Effector memory CD4-positive, alpha-beta T cell (primary cell): ENCODE measurements at regions not wholly inside any gene's neighbourhood (a gene's known extent, or its start where the extent isn't known, plus 50 kb on each side); places are given as distances from the start of the nearest gene placed in this dataset.

Experiments used
- DNase-seq, 3 donors: peaks; one replicate each; pipeline ENCODE4 v3.0.0-alpha.2; 2020
- H3K27ac ChIP-seq: 2 replicates; pipeline ENCODE4 v1.7.0; 2013; ENCODE audit warnings: mild to moderate bottlenecking, low read length, moderate library complexity; ENCODE audit not compliant: insufficient read depth, poor library complexity, severe bottlenecking
- H3K27me3 ChIP-seq: replicated peaks from 2 replicates; pipeline ENCODE4 v1.7.0; 2013; ENCODE audit warnings: mild to moderate bottlenecking, low read length; ENCODE audit not compliant: insufficient read depth, control insufficient read depth, poor library complexity, severe bottlenecking
- H3K36me3 ChIP-seq: 2 replicates; pipeline ENCODE4 v1.7.0; 2013; ENCODE audit warnings: mild to moderate bottlenecking, low read length, moderate library complexity; ENCODE audit not compliant: control insufficient read depth, insufficient read depth
- H3K4me1 ChIP-seq: 2 replicates; pipeline ENCODE4 v1.7.0; 2013; ENCODE audit warnings: low read length, mild to moderate bottlenecking; ENCODE audit not compliant: control insufficient read depth, insufficient read depth, poor library complexity, severe bottlenecking
- H3K4me3 ChIP-seq: 2 replicates; pipeline ENCODE4 v1.7.0; 2013; ENCODE audit warnings: low read length, low read depth, mild to moderate bottlenecking; ENCODE audit not compliant: insufficient read depth, poor library complexity, severe bottlenecking
- H3K9me3 ChIP-seq: 2 replicates; pipeline ENCODE4 v1.7.0; 2013; ENCODE audit warnings: mild to moderate bottlenecking, low read length, moderate library complexity; ENCODE audit not compliant: control insufficient read depth

DNA sequence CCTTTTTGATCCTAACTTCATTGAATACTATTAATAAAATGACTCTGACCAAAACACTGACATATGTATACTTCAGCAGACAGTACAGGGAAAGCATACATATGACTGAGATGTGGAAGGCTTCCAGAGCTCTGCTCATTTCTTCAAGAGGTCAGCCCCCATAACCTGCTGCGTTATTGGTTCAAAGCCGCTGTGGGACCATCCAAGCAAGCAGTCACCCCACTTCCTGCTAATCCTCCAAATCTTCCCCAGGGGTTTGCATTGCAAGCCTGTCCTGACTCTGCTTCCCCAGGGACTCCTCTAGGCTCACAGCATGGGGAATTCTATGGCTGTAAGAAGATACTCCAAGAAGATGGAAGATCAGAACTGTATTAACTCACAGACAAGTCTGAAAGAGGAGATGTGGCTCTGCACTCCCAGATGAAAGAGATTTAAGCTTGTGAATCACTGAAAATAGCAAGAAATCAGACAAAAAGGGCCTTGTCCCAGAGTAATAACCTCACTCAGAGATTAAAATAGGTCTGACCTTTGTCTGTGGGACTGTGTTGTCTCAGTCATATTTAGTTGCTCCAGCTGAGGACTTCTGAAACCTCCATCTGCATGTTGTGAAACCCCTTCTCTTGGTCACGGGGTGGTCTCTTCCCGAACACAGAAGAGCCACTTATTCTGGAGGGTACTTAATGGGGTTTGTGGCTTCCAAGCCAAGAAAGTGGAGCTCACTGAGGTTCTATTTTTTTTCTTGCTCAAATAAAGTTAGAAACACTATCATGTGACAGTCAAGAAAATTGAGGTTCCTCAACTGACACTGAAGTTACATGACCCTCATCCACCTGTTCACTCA, 101.5 kb upstream of the MARCKS start:
- Histone ChIP-seq H3K27ac (no peak overlapping the region), H3K27me3 (no peaks in the 10 kb centered on the region), H3K4me3 (no peak overlapping the region), H3K4me1 (no peaks in the 10 kb centered on the region), H3K9me3 (no peaks in the 10 kb centered on the region), H3K36me3 (no peaks in the 10 kb centered on the region)
- no peak for DNase-seq

DNA sequence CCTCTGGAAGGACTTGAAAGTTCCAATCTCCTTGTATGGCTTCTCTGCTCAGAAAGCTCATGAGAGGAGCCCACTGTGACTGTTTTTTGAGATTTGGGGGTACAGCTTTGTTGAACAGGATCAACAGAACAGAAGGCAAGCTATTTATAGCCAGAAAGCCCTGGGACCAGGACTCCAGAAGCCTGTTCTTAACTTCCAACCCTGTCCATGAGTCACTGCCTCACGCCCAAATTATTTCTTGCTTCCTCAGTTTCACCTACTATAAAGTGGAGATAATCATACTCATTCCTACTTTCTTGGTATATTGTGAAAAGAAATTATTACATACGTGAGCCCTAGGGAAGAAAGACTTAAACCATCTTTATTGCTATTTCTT, 100.9 kb upstream of the MARCKS start:
- DNase-seq: no peak
- Histone ChIP-seq H3K9me3 (no peaks in the 10 kb centered on the region), H3K4me3 (no peak overlapping the region), H3K36me3 (no peaks in the 10 kb centered on the region), H3K27me3 (no peaks in the 10 kb centered on the region), H3K27ac (no peak overlapping the region), H3K4me1 (no peaks in the 10 kb centered on the region)

DNA sequence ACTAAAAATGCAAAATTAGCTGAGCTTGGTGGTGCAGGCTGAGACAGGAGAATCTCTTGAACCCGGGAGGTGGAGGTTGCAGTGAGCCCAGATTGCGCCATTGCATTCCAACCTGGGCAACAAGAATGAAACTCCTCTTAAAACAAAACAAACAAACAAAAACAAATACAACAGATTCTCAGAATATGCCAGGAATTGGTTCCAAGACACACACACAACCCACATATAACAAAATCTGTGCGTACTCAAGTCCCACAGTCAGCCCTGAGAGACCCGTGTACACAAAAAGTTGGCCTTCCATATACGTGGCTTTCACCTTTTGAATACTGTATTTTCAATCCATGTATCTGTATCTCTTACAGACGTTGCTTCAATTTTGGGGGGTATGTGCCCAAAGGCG, 98.9 kb upstream of the MARCKS start:
- H3K4me1 ChIP-seq: no peaks in the 10 kb centered on the region
- no peaks in the 10 kb centered on the region for H3K36me3 ChIP-seq
- no peak for DNase-seq
- H3K27me3 ChIP-seq: no peaks in the 10 kb centered on the region
- no peak overlapping the region for H3K27ac ChIP-seq
- no peak overlapping the region for H3K4me3 ChIP-seq
- no peaks in the 10 kb centered on the region for H3K9me3 ChIP-seq

DNA sequence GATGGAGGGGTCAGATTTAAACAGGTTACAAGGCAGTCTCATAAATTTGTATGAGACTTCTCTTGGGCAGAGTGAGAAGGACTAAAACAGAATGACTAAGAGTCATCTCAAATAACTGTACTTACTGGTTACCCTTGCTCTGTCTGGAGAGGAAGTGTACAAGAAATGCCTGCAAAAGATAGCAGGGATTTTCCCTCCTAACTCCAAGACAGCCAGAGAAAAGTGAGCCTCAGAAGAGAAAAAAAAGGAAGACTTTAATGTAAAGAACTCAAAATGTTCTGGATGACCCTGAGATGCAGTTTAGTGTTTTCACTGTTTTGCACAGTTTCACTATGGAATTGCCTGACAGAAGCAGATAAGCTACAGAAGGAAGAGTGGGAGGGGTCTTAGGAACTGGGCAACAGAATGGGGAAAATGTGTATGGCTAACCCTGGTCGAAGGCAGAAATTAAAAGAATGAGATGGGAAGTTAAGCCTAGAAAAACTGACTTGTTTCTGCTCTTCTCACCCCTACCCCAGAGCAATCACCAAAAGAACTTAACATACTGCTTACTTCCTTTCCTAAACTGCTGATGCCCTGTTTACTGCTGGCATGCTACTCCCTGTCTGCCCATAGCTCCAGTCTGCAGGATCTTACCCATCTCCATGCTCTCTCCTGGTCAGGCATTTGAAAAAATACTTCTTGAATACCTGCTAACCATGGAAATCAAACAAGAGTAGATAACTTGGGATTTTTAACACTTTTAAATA, 98.1 kb upstream of the MARCKS start:
- Histone ChIP-seq H3K27me3 (no peaks in the 10 kb centered on the region), H3K36me3 (no peaks in the 10 kb centered on the region), H3K4me3 (no peak overlapping the region), H3K27ac (no peak overlapping the region), H3K4me1 (no peaks in the 10 kb centered on the region), H3K9me3 (no peaks in the 10 kb centered on the region)
- DNase-seq: no peak

DNA sequence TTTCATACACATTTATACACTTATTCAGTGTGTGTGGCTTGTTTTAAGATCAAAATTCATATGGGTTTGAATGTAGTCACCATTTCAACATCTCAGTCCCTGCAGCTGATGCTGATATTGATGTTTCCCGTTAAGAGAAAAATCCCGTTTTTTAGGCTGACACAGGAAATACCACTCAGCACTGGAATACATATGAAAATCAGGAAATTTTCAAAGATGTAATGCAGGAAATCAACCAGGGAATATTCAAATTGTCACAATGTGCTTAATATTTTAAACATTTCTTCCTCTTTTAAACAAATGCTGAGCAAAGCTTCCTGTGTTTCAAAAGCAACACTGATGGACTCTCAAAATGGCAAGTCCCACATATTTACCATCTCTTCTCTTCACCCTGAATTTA, 94.5 kb upstream of the MARCKS start:
- Histone ChIP-seq H3K27ac (no peak overlapping the region), H3K27me3 (no peaks in the 10 kb centered on the region), H3K9me3 (no peaks in the 10 kb centered on the region), H3K4me3 (no peak overlapping the region), H3K36me3 (no peaks in the 10 kb centered on the region), H3K4me1 (no peaks in the 10 kb centered on the region)
- no peak for DNase-seq

DNA sequence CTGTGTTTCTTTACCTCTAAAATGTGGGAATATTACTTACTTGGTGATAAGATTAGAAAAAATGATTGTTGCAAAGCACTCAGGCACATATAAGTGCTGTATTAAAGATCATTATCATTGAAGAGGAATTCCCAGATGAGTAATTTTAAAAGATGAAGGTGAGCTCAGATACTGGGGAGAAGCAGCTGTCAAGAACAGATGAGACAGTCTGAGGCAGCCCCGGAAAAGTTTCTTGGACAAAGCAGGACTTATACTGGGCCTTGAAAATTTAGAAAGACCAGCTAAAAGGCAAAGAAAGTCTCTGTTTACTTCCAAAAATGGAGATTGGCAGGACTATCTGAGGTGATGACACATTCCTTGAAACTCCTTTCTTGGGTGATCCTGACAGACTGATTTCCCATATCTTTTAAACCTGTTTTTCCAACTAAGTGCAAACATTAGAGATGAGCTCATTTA, 93.8 kb upstream of the MARCKS start:
- no peak overlapping the region for H3K4me3 ChIP-seq
- no peaks in the 10 kb centered on the region for H3K9me3 ChIP-seq
- DNase-seq: no peak
- no peaks in the 10 kb centered on the region for H3K4me1 ChIP-seq
- no peaks in the 10 kb centered on the region for H3K36me3 ChIP-seq
- H3K27me3 ChIP-seq: no peaks in the 10 kb centered on the region
- no peak overlapping the region for H3K27ac ChIP-seq

DNA sequence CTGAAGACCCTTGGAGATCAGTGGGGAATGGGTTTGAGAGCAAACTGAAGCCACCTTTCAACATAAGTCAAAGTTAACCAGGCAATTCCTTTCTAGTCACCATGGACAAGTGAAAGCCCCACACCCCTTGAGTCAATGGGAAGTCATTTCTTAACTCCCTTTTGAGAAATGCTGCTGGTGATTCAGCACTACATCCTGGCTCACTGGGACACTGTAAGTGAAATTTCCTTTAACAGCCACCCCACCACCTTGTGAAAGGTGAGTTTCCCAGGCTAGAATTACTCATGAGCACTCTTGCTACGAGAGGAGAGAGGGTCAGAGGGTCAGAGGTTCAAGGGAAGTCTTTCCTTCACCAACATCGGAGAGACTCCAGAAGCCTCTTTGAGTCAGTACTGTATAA, 93.3 kb upstream of the MARCKS start:
- no peak overlapping the region for H3K4me3 ChIP-seq
- H3K27ac ChIP-seq: no peak overlapping the region
- no peaks in the 10 kb centered on the region for H3K36me3 ChIP-seq
- H3K4me1 ChIP-seq: no peaks in the 10 kb centered on the region
- H3K27me3 ChIP-seq: no peaks in the 10 kb centered on the region
- no peak for DNase-seq
- H3K9me3 ChIP-seq: no peaks in the 10 kb centered on the region

DNA sequence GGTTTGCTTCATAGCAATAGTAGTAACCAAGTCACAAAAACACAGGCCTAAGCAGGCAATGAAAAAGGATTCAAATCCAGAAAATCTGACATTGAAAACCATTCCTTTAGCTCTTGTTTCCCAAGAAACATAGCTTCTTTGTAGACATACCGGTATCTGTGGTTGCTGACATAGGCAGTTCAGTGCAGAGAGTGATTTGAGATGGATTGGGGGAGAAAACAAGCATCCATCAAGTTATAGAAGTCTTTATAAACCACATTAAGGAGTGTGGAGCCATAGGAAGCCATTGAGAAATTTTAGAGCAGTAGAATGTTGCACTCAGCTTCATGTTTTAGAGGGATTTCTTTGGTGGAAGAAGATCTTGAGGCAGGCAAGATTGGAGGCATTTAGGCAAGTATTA, 91.2 kb upstream of the MARCKS start:
- DNase-seq: no peak
- no peaks in the 10 kb centered on the region for H3K27me3 ChIP-seq
- no peak overlapping the region for H3K4me3 ChIP-seq
- no peak overlapping the region for H3K27ac ChIP-seq
- H3K9me3 ChIP-seq: no peaks in the 10 kb centered on the region
- H3K36me3 ChIP-seq: no peaks in the 10 kb centered on the region
- H3K4me1 ChIP-seq: no peaks in the 10 kb centered on the region

DNA sequence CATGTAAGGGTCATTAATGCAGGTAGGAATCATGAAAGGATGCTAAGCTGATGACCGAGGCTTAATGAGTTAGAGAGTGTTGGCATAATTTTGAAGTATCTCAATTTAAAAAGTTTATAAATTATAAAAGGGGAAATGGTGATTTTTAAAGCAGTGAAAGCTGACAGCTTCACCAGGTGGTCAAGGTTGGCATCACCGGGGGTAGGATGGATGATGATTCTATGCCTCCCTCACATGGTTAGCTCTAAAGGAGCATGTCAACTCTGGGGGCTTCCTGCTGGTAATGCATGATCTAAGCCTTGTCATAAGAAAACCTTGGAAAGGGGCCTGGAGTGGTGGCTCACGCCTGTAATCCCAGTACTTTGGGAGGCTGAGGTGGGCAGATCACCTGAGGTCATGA, 89.2 kb upstream of the MARCKS start:
- H3K36me3 ChIP-seq: no peaks in the 10 kb centered on the region
- H3K27me3 ChIP-seq: no peaks in the 10 kb centered on the region
- H3K9me3 ChIP-seq: no peaks in the 10 kb centered on the region
- H3K4me1 ChIP-seq: no peaks in the 10 kb centered on the region
- H3K4me3 ChIP-seq: no peak overlapping the region
- no peak overlapping the region for H3K27ac ChIP-seq
- DNase-seq: no peak

DNA sequence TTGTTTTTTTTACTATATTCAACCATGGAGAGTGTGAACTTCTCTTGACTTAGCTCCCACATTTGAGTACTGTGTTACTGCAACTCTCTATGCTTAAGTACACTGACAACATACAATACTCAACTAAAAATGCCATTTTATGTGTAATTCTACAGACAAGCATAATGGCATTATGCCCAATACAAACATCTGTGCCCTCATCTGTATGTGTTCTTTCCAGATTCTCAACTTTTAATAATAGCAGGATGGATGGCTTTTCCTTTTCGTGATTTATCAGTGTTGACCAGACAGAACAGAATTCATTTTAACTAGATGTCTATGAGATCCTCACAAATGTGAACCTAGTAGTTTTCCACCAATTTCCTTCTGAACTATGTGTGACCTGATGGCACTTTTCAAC, 84.2 kb upstream of the MARCKS start:
- DNase-seq: no peak
- Histone ChIP-seq H3K36me3 (no peaks in the 10 kb centered on the region), H3K9me3 (no peaks in the 10 kb centered on the region), H3K27ac (no peak overlapping the region), H3K4me3 (no peak overlapping the region), H3K4me1 (no peaks in the 10 kb centered on the region), H3K27me3 (no peaks in the 10 kb centered on the region)
